Loucy (cell line): ENCODE measurements at regions not wholly inside any gene's neighbourhood (a gene's known extent, or its start where the extent isn't known, plus 50 kb on each side); places are given as distances from the start of the nearest gene placed in this dataset.

Experiments used
- H2AFZ ChIP-seq: fragments of 200-600 bp; sonication (generic); 2 replicates; pipeline ENCODE4 v1.6.0; 2016; ENCODE audit warnings: antibody characterized with exemption, mild to moderate bottlenecking, low read length, moderate library complexity
- H3F3A ChIP-seq: fragments of 200-600 bp; 2 replicates; pipeline ENCODE4 v1.6.0; 2016; ENCODE audit warnings: antibody characterized with exemption, low read depth, mild to moderate bottlenecking
- H3K27me3 ChIP-seq: fragments of 200-600 bp; sonication (generic); 2 replicates; pipeline ENCODE4 v1.6.1; 2014; ENCODE audit warnings: low read length, mild to moderate bottlenecking; ENCODE audit not compliant: insufficient read depth, poor library complexity, severe bottlenecking
- H3K36me3 ChIP-seq: fragments of 200-600 bp; sonication (generic); 2 replicates; pipeline ENCODE4 v1.6.1; 2016; ENCODE audit warnings: low read length; ENCODE audit not compliant: insufficient read depth
- H3K4me1 ChIP-seq: fragments of 200-600 bp; sonication (generic); 2 replicates; pipeline ENCODE4 v1.5.1; 2014; ENCODE audit warnings: low read length, mild to moderate bottlenecking; ENCODE audit not compliant: insufficient read depth, poor library complexity, severe bottlenecking
- H3K4me2 ChIP-seq: fragments of 200-600 bp; sonication (generic); 2 replicates; pipeline ENCODE4 v1.6.0; 2014; ENCODE audit warnings: antibody characterized with exemption, low read length, low read depth, mild to moderate bottlenecking; ENCODE audit not compliant: poor library complexity, severe bottlenecking
- H3K4me3 ChIP-seq: fragments of 200-600 bp; sonication (generic); 2 replicates; pipeline ENCODE4 v1.5.1; 2014; ENCODE audit warnings: low read length, mild to moderate bottlenecking, mixed read lengths; ENCODE audit not compliant: poor library complexity, severe bottlenecking
- H3K79me2 ChIP-seq: fragments of 200-600 bp; sonication (generic); 2 replicates; pipeline ENCODE4 v1.6.1; 2014; ENCODE audit warnings: low read length; ENCODE audit not compliant: insufficient read depth
- H3K9ac ChIP-seq: fragments of 200-600 bp; sonication (generic); 2 replicates; pipeline ENCODE4 v1.6.0; 2014; ENCODE audit warnings: mild to moderate bottlenecking, low read depth, low read length, moderate library complexity; ENCODE audit not compliant: poor library complexity, severe bottlenecking
- H3K9me2 ChIP-seq: fragments of 200-600 bp; sonication (generic); replicated peaks from 2 replicates; pipeline ENCODE4 v1.6.1; 2016; ENCODE audit warnings: low read depth, low read length, mixed read lengths
- H3K9me3 ChIP-seq: fragments of 200-600 bp; sonication (generic); 2 replicates; pipeline ENCODE4 v1.6.1; 2014; ENCODE audit warnings: mild to moderate bottlenecking, antibody characterized with exemption, low read length, low read depth; ENCODE audit not compliant: insufficient read depth
- H4K20me1 ChIP-seq: fragments of 200-600 bp; sonication (generic); 2 replicates; pipeline ENCODE4 v1.6.0; 2014; ENCODE audit warnings: antibody characterized with exemption, low read length, mild to moderate bottlenecking; ENCODE audit not compliant: insufficient read depth, poor library complexity, severe bottlenecking
- EZH2phosphoT487 ChIP-seq: fragments of 200-600 bp; IDR thresholded peaks from 2 replicates; pipeline ENCODE4 v1.6.1; 2018; ENCODE audit warnings: antibody characterized with exemption, mild to moderate bottlenecking, moderate library complexity, borderline replicate concordance
- TF ChIP-seq, protein P1 (sequence below): fragments of 200-600 bp; sonication (generic); conservative IDR thresholded peaks from 2 replicates; pipeline ENCODE4 v1.5.1; 2014; ENCODE audit warnings: mild to moderate bottlenecking, antibody characterized with exemption, low read length

GRCh38 chr7:156438011-156438410 is 202.6 kb upstream of the RNF32 start:
- no peak overlapping the region for H3K9ac ChIP-seq
- TF ChIP-seq, protein P1, sequence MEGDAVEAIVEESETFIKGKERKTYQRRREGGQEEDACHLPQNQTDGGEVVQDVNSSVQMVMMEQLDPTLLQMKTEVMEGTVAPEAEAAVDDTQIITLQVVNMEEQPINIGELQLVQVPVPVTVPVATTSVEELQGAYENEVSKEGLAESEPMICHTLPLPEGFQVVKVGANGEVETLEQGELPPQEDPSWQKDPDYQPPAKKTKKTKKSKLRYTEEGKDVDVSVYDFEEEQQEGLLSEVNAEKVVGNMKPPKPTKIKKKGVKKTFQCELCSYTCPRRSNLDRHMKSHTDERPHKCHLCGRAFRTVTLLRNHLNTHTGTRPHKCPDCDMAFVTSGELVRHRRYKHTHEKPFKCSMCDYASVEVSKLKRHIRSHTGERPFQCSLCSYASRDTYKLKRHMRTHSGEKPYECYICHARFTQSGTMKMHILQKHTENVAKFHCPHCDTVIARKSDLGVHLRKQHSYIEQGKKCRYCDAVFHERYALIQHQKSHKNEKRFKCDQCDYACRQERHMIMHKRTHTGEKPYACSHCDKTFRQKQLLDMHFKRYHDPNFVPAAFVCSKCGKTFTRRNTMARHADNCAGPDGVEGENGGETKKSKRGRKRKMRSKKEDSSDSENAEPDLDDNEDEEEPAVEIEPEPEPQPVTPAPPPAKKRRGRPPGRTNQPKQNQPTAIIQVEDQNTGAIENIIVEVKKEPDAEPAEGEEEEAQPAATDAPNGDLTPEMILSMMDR: no peak
- no peak for TF ChIP-seq EZH2phosphoT487
- no peaks in the 10 kb centered on the region for H3K79me2 ChIP-seq
- no peak overlapping the region for H3K4me2 ChIP-seq
- H3K36me3 ChIP-seq: no peaks in the 10 kb centered on the region
- H2AFZ ChIP-seq: no peak overlapping the region
- H4K20me1 ChIP-seq: no peaks in the 10 kb centered on the region
- no peaks in the 10 kb centered on the region for H3K9me3 ChIP-seq
- H3K4me3 ChIP-seq: no peak overlapping the region
- H3F3A ChIP-seq: no peaks in the 10 kb centered on the region
- no peaks in the 10 kb centered on the region for H3K9me2 ChIP-seq
- no peaks in the 10 kb centered on the region for H3K4me1 ChIP-seq
- H3K27me3 ChIP-seq: no peaks in the 10 kb centered on the region

DNA sequence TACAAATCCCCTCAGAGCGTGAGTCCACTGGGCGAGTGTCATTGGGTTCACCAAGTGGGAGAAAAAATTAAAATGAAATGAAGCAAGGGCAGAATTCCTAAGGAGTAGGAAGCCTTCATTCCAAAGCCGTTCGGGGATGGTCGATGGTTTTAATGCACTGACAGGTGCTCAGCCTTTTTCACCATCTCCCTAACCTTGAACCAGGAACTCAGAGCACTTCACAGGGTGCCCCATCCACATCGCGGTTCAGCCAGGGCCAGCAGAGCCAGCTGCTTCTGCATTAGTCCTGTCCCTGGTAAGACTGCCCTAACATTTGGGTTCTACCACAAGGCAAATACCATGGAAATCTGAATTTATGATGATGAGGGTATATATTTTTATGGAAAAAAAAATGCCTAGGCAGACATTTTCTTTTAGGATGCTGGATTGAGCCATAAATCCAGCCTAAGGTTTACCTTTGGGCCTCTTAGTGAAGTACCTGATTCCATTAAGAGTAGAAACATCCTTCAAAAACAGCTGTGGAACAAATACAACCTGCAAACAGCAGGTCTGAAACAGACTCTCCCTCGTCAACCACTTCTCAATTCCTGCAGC is 203.5 kb upstream of the RNF32 start:
- Histone ChIP-seq H2AFZ (no peak overlapping the region), H3K9me3 (no peaks in the 10 kb centered on the region), H3K27me3 (no peaks in the 10 kb centered on the region), H3K4me1 (no peaks in the 10 kb centered on the region), H3K4me2 (no peak overlapping the region), H3K9me2 (no peaks in the 10 kb centered on the region), H4K20me1 (no peaks in the 10 kb centered on the region), H3K79me2 (no peaks in the 10 kb centered on the region), H3F3A (no peaks in the 10 kb centered on the region), H3K9ac (no peak overlapping the region), H3K36me3 (no peaks in the 10 kb centered on the region), H3K4me3 (no peak overlapping the region)
- TF ChIP-seq EZH2phosphoT487: no peak
- TF ChIP-seq, protein P1: no peak

DNA sequence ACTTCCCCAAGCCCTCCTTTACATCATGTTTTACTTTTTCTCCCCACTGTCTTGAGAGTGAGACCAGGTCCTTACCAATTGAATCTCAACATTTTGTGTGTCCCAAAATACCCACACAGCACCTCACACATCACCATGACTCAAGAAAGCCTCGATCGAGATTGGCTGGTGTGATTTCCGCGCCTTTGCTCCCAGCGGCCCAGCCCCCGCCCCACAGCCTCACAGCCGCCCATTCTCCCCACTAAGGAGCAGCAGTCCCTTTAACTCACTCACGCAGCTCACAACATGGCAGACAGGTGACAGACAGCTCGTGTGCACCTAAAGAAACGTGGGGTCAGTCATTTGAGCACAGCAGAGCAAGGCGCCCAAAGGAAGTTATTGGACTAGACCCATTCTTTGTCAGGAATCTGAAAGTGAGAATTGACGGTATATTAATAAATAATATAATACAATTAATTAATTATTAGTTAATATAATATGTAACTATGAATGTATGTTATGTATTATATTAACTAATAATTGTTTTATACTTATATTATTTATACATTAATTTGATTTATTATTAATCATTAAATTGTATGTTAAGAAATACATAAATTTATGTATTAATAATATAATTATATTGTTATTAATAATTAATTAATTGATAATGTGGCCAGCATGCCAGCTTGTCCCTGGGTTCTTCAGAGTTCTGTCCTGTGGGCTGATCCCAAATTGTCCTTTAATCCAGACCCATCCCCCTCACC is 204.9 kb upstream of the RNF32 start:
- Histone ChIP-seq H3K27me3 (no peaks in the 10 kb centered on the region), H3K79me2 (no peaks in the 10 kb centered on the region), H3F3A (no peaks in the 10 kb centered on the region), H2AFZ (no peak overlapping the region), H3K4me3 (no peak overlapping the region), H3K36me3 (no peaks in the 10 kb centered on the region), H3K4me1 (no peaks in the 10 kb centered on the region), H3K9me2 (no peaks in the 10 kb centered on the region), H3K4me2 (no peak overlapping the region), H4K20me1 (no peaks in the 10 kb centered on the region), H3K9me3 (no peaks in the 10 kb centered on the region), H3K9ac (no peak overlapping the region)
- TF ChIP-seq EZH2phosphoT487: no peak
- TF ChIP-seq, protein P1: no peak
